NCI-H2081 (cell line): ENCODE measurements at regions not wholly inside any gene's neighbourhood (a gene's known extent, or its start where the extent isn't known, plus 50 kb on each side); places are given as distances from the start of the nearest gene placed in this dataset.

Source experiments
- DNase-seq, 2 experiments: peaks; one replicate each; lab custom pipeline; 2025; lab: John Stamatoyannopoulos, UW

DNA sequence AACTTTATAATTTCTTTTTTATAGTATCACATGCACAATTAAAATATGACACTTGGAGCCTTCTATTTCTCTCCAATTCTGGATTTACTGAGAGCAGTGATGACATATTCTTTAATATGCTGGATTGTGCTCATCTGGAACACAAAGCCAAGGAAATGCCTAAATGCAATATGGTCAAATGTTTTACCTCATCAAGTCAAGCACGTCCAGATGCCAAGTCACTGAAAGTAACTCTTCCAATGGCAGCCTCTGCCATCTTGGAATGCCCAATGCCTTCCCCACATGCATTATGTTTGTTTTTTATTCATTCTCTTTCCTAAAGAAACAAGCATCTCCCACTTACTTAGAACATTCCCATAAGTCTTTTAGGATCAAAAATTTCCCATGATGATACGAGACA, 189.8 kb downstream of the TMX3 start:
- no peak for DNase-seq

DNA sequence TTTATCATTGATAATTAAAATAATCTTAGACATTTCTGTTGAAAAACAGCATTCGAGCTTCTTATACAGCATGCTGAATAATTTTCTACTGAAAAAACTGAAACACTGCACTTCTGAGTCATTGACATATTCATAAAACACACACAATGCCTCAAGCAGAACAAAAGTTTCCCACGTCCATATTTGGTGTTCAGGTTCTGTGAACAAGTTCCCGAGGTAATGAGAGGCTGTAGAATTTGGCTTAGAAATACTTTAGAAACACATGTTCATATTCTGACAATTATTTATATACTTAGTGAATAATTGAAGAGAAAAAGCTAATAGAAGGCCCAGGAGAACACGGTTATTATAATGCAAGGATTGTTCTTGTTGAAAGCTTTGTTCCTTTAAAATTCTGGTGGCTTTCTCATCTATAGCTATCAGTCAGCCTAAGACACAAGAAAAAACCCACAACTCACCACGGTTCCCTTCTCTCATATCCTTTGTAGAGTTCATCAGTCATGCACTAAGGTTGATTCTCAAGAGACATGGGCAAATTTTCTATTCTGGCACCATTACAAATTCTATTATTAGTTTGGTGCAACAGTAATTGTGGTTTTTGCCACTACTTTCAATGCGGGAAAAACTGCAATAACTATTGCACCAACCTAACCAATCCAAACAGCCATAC, 194.4 kb downstream of the TMX3 start:
- no peak for DNase-seq

DNA sequence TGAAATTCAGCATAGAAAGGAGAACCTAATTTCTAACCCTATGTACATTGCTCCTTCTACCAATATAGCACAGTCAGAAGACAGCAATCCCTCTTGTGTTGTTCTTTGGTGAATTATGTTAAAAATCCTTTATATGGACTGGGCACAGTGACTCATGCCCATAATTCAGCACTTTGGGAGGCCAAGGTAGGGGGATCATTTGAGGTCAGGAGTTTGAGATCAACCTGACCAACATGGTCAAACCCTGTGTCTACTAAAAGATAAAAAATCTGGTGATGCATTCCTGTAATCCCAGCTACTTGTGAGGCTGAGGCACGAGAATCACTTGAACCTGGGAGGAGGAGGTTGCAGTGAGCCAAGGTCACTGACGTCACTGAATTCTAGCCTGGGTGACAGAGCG, 195.6 kb downstream of the TMX3 start:
- DNase-seq: no peak

DNA sequence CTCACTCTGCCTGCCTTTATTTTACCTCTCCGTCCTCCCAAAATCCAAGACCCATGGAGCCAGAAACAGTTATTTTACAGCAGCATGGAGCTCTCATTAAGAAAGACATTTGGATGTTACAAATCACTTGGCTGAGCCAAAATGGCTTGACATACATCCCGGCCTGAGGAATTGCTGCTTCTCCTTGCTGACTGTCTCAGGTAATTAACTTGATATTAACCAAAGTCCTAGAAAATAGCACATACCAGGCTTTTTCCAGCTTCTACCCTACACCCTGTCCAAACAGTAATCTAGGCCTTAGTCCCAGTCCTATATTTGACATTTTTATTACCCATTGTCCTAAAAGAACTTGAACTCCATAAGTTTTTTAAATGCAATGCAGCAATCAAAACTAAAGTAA, 205.0 kb downstream of the TMX3 start:
- DNase-seq: no peak

DNA sequence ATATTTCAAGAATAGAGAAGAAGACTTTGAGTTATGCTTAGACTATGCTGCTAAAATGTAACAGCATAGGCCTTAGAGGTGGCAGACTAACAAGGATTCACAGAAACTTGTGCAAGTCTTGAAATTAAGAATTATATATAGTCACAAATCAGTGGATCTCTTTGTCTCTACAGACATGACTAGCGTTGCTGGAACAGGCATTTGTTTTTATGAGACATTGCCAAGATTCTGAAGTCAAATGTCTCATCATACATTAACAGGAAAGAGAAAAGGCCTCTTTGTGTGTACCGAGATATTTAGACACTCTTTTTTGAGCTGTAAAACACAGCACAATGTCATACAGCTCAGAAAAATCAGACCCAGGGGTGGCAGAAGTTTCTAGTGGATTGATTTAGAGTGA, 207.1 kb downstream of the TMX3 start:
- DNase-seq: no peak

DNA sequence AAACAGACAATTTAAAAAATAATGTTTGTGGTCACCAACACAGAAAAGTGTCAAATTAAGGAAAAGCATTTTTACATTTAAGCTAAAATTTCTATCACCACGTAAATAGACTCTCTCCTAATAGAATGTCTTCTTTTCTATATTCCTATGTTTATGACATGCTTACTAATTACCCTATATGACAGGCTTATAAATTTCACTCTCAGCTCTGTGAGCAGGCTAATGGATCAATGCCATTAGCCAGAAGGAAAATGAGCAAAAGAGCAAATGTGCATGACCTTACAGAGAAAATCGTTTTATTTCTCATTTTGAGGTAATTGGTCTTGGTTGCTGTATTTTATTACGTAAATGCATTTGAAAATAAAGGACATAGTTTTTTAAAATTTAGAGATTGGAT, 209.7 kb downstream of the TMX3 start:
- no peak for DNase-seq

DNA sequence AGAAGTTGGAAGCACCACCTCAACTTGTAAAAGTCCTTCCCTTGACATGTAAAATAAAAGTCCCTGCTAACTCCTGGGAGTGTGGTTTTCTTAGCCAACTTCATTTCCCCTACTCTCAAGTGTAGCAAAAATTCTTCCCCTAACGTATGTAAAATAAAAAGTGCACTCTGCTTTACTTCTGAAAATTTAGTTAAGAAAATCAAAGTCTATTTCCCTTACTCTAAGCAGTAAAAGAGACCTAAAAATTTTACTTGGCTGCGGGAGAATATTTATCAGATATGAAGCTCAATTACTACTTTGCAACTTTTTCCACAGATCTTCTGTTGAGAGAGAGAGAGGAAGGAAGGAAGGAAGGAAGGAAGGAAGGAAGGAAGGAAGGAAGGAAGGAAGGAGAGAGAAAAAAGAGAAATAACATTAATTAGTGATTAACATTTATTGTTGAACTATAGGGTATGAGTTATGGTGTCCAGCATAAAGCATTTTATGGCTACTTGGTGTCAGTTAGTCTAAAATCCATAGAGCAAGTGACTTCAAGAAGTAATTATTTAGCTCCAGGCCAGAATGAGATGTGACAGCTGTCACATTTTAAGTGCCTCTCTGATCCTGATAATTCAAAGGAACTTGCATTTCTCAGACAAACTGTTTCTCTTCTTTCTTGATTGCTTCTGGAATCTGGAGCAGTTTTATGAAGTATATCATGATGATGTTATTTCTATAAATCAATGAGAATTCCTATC, 210.3 kb downstream of the TMX3 start:
- DNase-seq: no peak

DNA sequence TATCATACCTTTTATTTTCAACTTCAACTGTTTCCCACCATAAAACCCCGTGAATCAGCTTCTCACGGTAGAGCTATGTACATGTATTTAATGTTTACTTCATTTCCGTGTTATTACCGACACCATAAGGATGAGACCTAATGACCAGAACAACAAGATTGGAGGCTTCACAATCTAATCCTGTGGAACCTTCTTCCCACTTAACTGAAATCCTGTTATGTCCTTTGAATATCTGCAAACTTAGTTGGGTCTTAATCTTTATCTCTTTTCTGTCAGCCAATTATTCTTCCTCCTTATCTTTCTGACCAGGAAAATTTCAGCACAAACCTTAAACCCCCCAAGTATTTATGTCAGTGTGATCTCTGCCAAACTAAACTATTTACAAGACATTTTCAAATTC, 214.4 kb downstream of the TMX3 start:
- no peak for DNase-seq

DNA sequence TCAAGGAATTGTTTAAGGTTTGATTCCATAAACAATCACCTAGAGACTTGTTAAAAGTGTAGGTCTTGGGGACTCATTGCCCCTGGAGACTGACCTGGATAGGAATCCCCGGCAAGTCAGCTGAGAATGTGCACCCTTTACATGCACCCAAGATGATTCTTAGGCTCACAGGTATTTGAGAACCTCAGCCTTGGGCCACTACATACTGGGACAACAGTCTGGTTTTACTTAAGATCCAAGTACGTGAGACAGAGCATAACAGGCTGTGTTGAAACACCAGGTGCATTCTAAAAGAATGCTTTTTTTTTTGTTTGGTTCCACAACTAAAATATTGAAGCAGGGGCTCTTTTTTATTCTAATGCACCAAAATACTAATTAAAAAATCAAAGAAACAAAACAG, 215.8 kb downstream of the TMX3 start:
- DNase-seq: no peak

DNA sequence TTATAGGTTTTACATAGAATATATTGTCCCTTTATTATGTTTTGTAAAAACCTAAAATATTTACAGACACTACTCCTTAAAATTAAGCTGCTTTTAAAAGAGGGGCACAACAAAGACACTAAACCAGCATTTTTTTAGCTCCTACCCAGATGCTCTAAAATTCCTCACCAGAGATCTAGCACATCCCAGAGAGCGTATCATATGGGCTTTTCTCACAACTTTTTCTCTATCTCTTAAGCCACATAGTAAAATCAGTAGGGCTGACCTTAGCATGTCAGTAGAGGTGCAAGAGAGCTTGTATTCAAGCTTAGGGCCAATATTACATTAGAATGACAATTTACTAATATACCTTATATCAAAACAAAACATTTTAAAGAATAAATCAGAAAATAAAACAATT, 216.3 kb downstream of the TMX3 start:
- DNase-seq: no peak

DNA sequence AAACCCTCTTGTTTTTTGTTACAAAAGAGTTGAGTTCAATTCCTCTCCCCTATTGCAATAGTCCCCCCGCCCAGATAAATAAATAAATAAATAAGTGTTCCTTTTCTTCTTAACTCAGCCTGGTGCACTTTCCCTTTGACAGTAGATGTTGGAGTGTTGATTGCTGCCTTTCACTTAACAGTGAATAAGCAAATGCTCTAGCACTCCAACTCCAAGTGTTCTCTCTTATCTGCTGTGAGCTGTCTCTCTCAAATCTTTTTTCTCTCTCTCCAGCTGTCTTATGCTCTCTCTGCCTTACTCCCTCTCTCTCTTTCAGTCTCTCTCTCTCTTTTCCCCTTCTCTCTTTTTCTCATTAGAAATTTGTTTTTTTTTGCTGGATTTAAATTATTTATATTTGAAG, 216.7 kb downstream of the TMX3 start:
- no peak for DNase-seq

DNA sequence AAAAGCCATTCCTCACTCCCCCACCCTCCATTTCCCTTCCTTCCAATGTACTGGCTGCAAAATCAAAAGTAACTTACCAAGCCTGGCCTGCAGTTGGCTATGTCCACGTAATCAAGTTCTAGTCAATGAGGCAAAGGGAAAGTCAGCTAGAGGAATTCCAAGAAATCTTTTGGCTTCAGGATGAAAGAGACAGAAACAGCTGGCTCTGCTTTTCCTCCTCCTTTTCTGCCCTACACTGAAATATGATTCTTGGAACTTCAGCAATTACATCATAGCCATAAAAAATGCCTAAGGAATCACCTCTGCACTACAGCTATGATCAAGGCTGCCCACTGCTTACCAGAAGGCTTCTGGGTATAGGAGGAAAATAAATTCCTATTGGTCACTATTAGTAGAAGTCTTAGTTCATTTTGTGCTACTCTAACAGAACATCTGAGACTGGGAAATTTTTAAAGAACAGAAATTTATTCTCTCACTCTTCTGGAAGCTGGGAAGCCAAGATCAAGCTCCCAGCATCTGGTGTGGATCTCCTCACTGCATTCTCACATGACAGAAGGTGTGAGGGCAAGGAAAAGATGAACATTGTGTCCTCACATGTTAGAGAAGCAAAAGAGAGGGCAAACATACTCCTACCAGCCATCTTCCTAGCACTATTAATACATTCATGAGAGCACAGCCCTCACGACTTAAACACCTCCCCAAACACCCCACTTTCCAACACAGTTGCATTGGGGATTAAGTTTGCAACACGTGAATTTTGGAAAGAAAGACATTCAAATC, 219.9 kb downstream of the TMX3 start:
- DNase-seq: no peak

DNA sequence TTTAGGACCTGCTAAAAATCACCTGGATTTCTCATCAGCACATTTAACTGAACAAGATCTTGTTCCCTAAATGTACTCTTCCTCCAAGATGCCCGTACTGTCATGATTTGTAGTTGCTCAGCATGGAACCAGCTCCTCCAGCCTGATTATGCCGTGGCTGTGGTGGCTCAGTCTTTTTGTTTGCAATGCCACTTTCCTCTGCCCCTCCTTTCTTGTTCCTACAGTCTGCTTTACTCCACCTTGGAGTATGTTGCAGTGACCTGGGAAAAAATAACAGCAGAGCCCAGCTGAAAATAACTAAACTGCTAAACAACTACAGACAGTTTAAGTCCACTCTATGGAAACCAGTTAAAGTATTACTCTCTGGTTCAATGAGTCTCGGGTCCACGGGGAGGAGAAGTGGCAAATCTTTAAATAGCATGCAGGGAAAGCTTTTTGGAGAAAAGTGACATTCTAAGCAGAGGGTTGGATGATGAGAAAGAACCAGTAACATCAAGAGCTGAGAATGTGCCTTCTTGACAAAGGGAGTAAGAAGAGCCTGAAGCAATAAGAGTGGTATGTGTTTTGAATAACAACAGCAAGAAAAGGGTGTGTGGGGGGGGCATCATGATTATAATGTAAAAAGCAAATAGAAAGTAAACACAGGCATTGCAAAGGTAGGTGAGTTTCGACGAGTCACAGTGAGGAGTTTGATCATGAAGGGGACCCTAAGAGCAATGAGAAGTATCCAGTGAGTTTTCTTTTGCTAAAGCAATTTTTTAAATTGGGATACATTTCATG, 225.7 kb downstream of the TMX3 start:
- DNase-seq: no peak

DNA sequence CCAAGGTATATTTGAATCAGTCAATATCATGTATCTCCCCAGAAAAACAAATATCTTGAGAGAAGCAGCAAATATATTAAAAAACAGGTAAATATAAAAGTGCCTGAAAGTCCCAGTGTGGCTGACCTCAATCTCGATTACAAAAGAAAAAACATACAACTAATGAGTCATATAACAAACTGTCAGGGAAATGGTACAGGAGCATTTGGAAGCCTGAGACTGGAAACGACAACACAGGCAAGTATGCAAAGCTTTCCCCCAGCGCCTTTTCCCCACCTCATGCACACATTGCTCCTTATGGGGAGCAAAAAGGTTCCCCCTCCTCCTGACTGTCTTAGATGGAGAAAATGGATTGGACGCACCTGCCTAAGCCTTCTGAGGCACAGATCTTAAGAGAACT, 230.7 kb downstream of the TMX3 start:
- DNase-seq: no peak

DNA sequence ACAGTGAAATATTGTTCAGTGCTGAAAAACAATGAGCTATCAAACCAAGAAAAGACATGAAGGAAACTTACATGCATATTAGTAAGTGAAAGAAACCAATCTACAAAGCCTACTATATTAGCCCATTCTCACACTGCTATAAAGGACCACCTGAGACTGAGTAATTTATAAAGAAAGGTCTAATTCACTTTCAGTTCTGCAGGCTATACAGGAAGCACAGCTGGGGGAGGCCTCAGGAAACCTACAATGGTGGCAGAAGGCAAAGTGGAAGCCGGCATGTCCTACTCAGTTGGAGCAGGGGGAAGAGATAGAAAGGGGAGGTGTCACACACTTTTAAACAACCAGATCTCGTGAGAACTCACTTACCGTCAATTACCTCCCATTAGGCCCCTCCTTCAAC, 232.1 kb downstream of the TMX3 start:
- DNase-seq: no peak

DNA sequence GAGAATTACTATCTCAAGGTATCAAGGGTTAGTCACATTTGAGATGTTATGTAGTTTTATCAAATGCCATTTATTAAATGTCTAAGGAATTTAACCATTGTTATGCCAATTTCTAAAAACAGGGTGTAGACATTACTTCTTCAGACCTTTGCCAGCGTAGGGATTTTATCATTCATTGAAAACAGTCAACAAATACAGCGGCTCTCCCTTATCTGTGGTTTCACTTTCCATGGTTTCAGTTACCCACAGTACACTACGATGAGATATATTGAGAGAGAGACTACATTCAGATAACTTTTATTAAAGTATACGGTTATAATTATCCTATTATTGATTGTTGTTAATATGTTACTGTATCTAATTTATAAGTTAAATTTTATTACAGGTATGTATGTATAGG, 234.7 kb downstream of the TMX3 start:
- DNase-seq: no peak

DNA sequence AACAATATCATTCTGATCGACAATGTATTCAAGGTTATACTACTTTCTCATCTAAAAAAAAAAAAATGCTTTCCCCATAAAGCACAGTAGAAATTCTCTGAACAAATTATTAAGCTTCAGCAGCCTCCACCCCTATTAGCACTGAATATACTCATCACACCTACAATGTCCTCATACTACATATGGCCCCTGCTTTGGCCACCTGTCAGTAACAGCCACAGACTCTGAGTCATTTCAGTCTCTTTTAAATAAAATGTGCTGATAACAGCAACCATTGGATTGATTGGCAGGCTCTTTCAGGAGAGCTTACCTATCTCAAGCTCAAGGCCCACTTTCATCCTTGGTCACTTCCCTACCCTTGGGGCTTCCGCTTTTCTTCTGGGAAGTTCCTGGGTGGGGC, 236.7 kb downstream of the TMX3 start:
- DNase-seq: no peak

DNA sequence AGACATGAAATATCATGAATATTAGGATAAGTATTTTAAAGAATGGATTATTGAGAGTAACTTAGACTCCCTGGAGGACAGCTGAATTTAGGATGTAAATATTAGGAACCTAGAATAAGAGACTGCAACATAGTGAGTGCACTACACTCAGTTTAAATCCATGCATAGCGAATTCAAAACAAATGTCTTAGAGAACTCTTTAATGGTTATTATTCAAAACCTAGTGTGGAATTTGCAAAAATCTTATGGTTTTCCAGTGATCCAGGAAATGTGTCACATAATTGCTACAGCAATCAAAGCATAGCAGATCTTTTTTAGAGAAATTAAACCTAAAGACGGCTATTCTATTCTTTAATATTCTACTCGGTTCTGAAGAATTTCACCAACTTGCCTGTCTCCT, 239.0 kb downstream of the TMX3 start:
- DNase-seq: no peak

DNA sequence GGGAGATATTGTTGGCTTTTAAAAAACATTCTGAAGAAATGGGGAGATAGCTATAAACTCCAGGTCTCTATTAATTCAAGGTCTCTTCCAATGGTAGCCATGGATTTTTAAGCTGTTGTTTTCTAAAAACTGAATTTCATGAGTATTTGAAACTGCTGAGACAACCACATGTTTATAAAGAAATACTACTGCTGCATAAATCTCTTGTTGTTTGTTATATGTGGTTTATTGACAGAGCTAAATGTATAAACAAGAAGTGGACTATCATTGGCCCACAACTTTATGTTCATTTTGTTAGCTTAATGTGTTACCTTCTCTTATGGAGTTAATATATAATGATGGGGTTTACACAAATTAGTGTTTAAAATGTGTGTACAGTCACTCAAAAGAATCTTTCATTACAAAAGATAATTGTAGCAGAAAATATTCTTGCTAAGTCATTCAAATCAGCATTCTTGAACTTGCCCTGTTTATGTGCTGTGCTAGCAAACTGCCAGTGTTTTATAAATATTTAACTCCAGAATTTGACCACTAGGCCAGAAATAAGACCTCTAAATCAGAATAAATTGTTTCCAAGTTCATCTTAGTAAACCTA, 242.1 kb downstream of the TMX3 start:
- DNase-seq: no peak

DNA sequence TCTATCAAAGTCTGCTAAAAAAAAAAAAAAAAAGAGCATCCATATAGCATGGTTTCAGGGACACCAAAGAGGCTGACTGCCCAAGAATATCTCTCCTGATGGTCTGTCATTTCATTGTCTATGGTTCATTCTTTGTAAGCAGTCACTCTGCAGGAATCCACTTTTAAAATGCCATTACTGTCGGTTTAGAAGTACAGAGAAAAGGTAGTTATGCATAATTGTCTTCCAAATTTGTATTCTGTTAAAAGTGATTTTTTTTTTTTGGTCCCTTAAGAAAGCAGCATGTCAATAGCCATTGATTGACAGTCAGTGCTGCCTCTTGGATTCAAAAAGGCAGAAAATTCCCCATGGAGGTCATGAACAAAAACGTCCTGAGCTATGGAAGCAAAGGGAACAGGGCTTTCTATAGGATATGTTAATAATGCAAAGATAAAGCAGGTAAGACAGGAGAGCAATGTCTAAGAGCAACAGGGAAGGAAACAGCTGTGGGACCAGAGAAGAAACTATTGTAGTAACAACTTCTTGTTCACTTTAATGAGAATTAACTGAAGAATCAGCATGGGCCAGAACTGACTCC, 245.8 kb downstream of the TMX3 start:
- no peak for DNase-seq

DNA sequence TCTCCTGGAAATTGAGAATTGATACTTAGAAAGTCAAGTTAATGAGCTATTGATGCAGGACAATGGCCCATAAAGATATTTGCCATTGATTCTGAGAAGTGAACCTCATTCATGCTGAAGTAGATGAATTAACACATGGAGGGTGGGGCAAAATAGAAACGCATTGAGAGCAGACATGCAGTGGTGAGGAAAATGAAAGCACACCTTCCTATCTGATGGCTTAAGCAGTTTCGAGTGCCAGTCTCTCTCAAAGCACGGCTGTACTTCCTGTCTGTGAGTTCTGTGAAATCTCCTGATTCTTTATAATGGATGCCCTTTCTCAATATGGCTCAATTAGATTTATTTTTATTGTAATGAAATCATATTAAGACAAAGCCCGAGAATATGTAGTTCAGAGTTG, 247.0 kb downstream of the TMX3 start:
- no peak for DNase-seq

DNA sequence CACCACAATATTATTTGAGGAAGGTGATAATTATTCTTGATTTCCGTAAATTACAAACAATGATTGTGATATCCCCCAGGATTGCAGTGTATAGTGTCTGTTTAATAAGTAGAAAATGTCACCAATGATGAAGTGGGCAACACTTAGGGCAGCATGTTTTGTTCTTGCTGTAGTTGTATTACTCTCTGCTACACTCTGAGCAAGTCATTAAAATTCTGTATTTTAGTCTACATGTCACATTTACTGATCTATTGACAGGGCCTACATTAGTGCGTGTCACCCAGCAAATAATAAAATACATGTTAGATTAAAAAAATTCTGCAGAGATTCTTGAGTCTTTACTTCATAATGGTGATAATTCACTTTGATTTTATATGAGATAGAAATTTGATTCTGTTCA, 247.6 kb downstream of the TMX3 start:
- DNase-seq: no peak
